Ishikawa (cell line): ENCODE measurements at regions not wholly inside any gene's neighbourhood (a gene's known extent, or its start where the extent isn't known, plus 50 kb on each side); places are given as distances from the start of the nearest gene placed in this dataset.

Experiments
- CEBPB ChIP-seq: IDR thresholded peaks from 2 replicates; pipeline ENCODE4 v1.6.1; 2012
- CREB1 ChIP-seq: IDR thresholded peaks from 2 replicates; pipeline ENCODE4 v1.6.1; 2012; ENCODE audit warnings: low read depth
- EGR1 ChIP-seq: IDR thresholded peaks from 2 replicates; pipeline ENCODE4 v1.6.1; 2012
- EP300 ChIP-seq: IDR thresholded peaks from 2 replicates; pipeline ENCODE4 v1.6.1; 2012; ENCODE audit warnings: borderline replicate concordance
- FOXM1 ChIP-seq: IDR thresholded peaks from 2 replicates; pipeline ENCODE4 v1.6.1; 2012; ENCODE audit warnings: low read depth, borderline replicate concordance
- NFIC ChIP-seq: IDR thresholded peaks from 2 replicates; pipeline ENCODE4 v1.6.1; 2012
- RAD21 ChIP-seq: IDR thresholded peaks from 2 replicates; pipeline ENCODE4 v1.6.1; 2012; ENCODE audit warnings: low read depth
- TAF1 ChIP-seq: IDR thresholded peaks from 2 replicates; pipeline ENCODE4 v1.6.1; 2012; ENCODE audit warnings: low read depth, mild to moderate bottlenecking
- TCF12 ChIP-seq: IDR thresholded peaks from 2 replicates; pipeline ENCODE4 v1.6.1; 2012; ENCODE audit warnings: low read depth
- TEAD4 ChIP-seq: IDR thresholded peaks from 2 replicates; pipeline ENCODE4 v1.6.1; 2012
- YY1 ChIP-seq: IDR thresholded peaks from 2 replicates; pipeline ENCODE4 v1.6.1; 2012; ENCODE audit warnings: low read depth
- ZBTB7A ChIP-seq: IDR thresholded peaks from 2 replicates; pipeline ENCODE4 v1.6.1; 2012; ENCODE audit warnings: low read depth
- TF ChIP-seq, protein P1 (sequence below): IDR thresholded peaks from 2 replicates; pipeline ENCODE4 v1.6.1; 2012; ENCODE audit warnings: low read depth, mild to moderate bottlenecking
- TF ChIP-seq, protein P2 (sequence below): IDR thresholded peaks from 2 replicates; pipeline ENCODE4 v1.6.1; 2012
- TF ChIP-seq, protein P3 (sequence below): IDR thresholded peaks from 2 replicates; pipeline ENCODE4 v1.6.1; 2012

DNA sequence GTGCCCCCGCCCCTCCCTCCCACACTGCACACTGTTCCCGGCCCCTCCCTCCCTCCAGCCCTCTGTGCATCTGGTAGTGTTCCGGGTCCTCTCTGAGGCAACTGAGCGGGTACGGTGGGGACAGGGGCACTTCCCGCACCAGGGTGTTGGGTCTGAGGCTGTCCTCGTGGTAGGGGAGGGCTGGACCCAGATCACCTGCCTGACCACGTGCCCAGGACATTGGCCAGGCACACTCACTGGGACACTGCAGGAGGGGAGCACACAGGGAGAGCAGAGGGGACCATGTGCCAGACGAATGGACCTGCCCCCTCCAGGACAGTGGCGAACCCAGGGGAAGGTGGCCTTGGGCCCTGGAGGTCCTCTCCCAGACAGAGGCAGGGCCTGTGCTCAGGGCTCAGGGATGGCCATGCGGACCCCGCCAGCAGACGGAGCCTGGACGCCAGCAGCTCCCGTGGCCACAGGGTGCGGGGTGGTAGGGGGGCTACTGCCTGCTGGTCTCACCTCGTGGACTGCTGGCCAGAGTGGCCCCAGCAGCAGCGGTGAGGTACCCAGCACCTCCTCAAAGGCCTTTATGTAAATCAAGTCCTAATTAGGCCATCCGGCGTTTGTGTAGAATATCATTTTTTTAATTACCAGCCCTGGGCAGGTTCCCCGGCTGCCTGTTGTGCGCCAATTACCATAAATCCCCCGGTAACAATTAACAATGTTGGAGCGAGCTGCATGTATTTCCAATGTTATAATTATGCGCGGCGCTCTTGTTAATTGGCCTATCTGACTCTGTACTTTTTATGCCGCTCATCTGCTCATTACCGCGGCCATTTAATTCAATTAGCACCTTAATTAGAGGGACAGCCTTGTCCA, 106.9 kb downstream of the FAM53A start:
- no peak for TF ChIP-seq YY1
- TF ChIP-seq NFIC: no peak
- no peak for TF ChIP-seq CREB1
- no peak for TF ChIP-seq EGR1
- TF ChIP-seq CEBPB: no peak
- no peak for TF ChIP-seq RAD21
- TF ChIP-seq, protein P1, sequence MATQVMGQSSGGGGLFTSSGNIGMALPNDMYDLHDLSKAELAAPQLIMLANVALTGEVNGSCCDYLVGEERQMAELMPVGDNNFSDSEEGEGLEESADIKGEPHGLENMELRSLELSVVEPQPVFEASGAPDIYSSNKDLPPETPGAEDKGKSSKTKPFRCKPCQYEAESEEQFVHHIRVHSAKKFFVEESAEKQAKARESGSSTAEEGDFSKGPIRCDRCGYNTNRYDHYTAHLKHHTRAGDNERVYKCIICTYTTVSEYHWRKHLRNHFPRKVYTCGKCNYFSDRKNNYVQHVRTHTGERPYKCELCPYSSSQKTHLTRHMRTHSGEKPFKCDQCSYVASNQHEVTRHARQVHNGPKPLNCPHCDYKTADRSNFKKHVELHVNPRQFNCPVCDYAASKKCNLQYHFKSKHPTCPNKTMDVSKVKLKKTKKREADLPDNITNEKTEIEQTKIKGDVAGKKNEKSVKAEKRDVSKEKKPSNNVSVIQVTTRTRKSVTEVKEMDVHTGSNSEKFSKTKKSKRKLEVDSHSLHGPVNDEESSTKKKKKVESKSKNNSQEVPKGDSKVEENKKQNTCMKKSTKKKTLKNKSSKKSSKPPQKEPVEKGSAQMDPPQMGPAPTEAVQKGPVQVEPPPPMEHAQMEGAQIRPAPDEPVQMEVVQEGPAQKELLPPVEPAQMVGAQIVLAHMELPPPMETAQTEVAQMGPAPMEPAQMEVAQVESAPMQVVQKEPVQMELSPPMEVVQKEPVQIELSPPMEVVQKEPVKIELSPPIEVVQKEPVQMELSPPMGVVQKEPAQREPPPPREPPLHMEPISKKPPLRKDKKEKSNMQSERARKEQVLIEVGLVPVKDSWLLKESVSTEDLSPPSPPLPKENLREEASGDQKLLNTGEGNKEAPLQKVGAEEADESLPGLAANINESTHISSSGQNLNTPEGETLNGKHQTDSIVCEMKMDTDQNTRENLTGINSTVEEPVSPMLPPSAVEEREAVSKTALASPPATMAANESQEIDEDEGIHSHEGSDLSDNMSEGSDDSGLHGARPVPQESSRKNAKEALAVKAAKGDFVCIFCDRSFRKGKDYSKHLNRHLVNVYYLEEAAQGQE: no peak
- no peak for TF ChIP-seq TAF1
- no peak for TF ChIP-seq ZBTB7A
- TF ChIP-seq, protein P2, sequence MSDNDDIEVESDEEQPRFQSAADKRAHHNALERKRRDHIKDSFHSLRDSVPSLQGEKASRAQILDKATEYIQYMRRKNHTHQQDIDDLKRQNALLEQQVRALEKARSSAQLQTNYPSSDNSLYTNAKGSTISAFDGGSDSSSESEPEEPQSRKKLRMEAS: no peak
- no peak for TF ChIP-seq EP300
- TF ChIP-seq FOXM1: no peak
- no peak for TF ChIP-seq TEAD4
- no peak for TF ChIP-seq TCF12
- TF ChIP-seq, protein P3, sequence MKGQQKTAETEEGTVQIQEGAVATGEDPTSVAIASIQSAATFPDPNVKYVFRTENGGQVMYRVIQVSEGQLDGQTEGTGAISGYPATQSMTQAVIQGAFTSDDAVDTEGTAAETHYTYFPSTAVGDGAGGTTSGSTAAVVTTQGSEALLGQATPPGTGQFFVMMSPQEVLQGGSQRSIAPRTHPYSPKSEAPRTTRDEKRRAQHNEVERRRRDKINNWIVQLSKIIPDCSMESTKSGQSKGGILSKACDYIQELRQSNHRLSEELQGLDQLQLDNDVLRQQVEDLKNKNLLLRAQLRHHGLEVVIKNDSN: no peak

DNA sequence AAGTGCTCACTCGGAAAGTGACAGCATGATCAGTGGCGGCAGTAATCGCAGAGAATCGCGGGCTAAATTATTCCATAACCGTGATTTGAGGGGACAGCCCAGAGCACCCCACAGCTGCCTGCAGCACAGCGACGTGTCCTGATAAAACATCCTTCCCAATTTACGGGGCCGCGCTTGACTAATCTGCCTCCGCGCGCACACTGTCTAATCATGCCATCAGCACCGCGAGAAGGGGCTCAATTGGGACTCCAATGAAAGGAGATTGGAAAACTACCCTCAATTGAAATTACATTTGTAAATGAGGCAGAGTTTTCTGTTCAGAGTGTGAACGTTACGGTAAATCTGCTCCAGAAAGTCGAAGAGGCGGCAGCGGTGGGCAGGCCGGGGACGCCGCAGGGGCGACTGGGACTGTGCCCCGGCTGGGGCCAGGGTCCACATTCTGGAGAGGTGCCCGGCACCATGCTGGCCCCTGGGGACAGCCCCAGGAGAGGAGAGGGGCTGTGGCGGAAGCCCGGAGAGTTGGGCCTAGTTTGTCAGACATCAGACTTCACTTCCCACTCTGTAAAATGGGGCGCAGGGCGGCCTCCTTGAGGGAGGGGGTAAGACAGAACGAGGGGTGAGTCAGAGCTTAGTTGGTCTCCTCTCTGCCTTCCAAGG, 107.7 kb downstream of the FAM53A start:
- TF ChIP-seq RAD21 (no peak), CREB1 (no peak), EP300 (no peak), YY1 (no peak), EGR1 (no peak), NFIC (no peak), TEAD4 (no peak), TAF1 (no peak), TCF12 (no peak), ZBTB7A (no peak), FOXM1 (no peak), CEBPB (no peak)
- TF ChIP-seq, protein P2: no peak
- TF ChIP-seq, protein P3: no peak
- TF ChIP-seq, protein P1: no peak

DNA sequence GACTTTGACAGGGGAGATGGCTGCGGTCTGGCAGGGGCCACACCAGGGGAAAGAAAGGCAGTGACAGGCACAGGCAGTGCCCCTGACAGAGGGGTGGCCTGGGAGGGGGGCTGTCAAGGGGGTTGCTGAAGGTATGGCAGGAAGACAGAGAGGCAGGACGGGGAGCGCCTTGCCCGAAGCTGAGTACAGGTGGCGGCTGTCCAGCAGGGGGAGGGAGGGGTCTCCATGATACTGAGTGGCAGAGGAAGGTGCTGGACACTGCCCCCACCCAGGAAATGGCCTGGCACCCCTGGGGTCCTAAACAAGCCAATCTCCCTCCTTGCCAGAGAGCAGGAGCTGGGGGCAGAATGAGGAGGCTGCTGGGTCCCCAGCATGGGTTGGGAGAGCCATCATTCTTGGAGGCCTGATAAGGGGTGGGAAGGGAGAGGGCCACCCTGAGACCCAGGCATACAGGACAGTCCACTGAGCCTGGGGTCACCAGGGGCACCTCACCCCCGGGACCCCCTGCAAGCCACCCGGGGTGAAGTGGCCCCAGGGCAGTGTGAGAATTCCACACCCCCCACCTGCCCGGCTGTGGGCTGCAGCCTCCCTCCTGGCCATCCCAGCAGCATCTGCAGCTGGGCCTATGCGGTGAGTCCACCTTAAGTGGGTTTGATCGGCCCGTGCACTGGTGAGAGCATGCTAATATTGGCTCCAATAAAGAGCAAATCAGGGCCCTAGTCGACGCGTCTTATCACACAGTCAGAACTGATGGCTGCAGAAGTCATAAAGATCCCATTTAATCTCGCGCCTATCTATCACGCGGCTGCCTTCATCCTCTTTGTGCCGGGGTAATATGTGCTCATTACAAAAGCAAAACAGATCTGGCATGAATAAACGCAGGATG, 108.5 kb downstream of the FAM53A start:
- TF ChIP-seq FOXM1: no peak

DNA sequence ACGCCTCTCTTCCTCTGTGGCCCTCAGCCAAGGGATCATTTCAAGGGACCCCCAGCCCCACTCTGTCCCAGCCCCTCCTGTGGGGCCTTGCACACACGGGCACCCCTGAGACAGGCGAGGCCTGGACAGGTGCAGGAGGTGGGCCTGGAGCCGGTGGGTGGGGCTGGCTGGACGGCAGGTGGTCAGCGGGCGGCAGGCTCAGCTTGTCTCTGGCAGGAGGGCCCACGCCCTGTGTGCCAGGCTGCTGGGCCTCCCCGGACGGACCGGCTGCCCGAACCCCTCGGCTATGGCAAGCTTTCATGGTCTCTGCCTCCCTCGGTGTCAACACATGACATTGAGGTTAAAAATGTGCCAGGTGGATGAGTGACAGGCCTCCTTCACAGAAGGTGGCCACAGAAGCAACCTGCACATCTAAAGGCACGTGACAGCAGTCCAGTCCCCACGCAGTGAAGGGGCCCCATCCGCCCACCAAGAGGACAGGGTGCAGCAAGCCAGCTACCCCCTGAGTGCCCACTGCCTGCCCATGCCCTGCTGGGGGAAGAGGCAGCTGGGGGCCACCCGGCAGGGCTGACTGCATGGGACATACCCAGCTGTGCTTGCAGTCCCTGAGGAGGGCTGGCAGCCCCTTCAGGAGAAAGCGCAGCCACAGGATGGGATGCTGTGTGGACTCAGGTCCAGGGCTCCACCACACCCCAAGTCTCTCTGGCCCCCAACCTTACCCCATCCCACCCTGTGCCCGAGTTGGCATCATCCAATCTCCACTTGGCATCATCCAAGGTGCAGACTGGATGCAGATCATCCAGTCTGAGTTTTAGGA, 109.3 kb downstream of the FAM53A start:
- TF ChIP-seq, protein P1: no peak
- TF ChIP-seq ZBTB7A (no peak), EP300 (no peak), TCF12 (no peak), YY1 (no peak), CEBPB (no peak), EGR1 (no peak), CREB1 (no peak), TAF1 (no peak), FOXM1 (no peak), RAD21 (no peak), TEAD4 (no peak), NFIC (no peak)
- TF ChIP-seq, protein P3: no peak
- TF ChIP-seq, protein P2: no peak
